ENCODE measurements at regions not wholly inside any gene's neighbourhood (a gene's known extent, or its start where the extent isn't known, plus 50 kb on each side); places are given as distances from the start of the nearest gene placed in this dataset.

- Histone ChIP-seq H3K36me3 (no peaks in the 10 kb centered on the region), H3K9me3 (no peaks in the 10 kb centered on the region), H3K4me3 (no peak overlapping the region), H3K4me1 (no peaks in the 10 kb centered on the region), H3K27me3 (no peaks in the 10 kb centered on the region), H3K27ac (no peak overlapping the region)
- no peak for DNase-seq
- TF ChIP-seq, protein P1, sequence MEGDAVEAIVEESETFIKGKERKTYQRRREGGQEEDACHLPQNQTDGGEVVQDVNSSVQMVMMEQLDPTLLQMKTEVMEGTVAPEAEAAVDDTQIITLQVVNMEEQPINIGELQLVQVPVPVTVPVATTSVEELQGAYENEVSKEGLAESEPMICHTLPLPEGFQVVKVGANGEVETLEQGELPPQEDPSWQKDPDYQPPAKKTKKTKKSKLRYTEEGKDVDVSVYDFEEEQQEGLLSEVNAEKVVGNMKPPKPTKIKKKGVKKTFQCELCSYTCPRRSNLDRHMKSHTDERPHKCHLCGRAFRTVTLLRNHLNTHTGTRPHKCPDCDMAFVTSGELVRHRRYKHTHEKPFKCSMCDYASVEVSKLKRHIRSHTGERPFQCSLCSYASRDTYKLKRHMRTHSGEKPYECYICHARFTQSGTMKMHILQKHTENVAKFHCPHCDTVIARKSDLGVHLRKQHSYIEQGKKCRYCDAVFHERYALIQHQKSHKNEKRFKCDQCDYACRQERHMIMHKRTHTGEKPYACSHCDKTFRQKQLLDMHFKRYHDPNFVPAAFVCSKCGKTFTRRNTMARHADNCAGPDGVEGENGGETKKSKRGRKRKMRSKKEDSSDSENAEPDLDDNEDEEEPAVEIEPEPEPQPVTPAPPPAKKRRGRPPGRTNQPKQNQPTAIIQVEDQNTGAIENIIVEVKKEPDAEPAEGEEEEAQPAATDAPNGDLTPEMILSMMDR (IDR thresholded peaks at IDR 0.05): no peak
- no peak for TF ChIP-seq POLR2A (IDR thresholded peaks at IDR 0.05)
Observed at GRCh38 chr3:38989917-38990510, 61.7 kb downstream of the SCN11A start.

- H3K27me3 ChIP-seq: no peaks in the 10 kb centered on the region
- DNase-seq: no peak
- no peaks in the 10 kb centered on the region for H3K36me3 ChIP-seq
- TF ChIP-seq POLR2A (IDR thresholded peaks at IDR 0.05): no peak
- TF ChIP-seq, protein P1 (IDR thresholded peaks at IDR 0.05): no peak
- no peak overlapping the region for H3K27ac ChIP-seq
- no peak overlapping the region for H3K4me3 ChIP-seq
- no peaks in the 10 kb centered on the region for H3K9me3 ChIP-seq
- no peaks in the 10 kb centered on the region for H3K4me1 ChIP-seq
Observed at GRCh38 chr3:38988955-38989354, 62.8 kb downstream of the SCN11A start.

DNA sequence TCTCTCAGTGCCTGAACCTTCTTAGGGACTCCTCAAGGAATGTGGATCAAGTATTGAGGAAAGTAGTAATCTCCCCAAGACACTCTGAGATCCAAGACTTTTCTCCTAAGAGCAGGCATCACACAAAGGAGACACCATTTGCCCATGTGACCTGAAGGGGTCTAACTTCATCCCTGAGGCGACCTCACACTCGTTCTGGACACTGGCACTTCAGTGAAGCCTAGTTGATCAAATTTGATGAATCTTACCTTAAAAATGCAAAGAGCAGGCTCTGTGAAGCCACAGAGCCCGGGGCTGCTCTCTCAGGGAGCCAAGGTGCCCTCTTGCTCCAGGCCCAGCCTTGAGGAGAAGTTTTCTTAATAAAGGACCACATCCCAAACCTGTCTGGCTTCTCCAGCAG, 64.3 kb downstream of the SCN11A start:
- H3K36me3 ChIP-seq: no peaks in the 10 kb centered on the region
- DNase-seq: no peak

DNA sequence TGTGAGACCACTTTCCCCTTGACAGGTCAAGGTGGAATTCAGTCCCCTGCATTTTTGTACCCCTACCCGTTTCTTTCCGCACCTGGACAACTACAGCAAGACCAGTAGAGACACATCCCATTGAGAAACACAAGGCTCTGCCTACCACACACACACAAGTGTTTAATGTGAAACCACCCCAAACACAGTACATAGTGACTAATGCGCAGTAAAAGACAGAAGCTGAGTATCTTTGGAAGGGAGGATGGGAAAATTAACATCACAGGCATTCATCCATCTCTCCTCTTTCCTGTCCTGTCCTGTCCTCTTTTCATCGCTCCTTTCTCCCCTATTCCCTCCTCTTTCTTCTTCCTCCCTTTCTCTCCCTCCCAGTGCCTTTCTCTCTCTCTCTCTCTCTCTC, 64.8 kb downstream of the SCN11A start:
- Histone ChIP-seq H3K27ac (no peak overlapping the region), H3K4me1 (no peaks in the 10 kb centered on the region), H3K4me3 (no peak overlapping the region), H3K27me3 (no peaks in the 10 kb centered on the region), H3K9me3 (no peaks in the 10 kb centered on the region), H3K36me3 (no peaks in the 10 kb centered on the region)
- no peak for TF ChIP-seq POLR2A (IDR thresholded peaks at IDR 0.05)
- no peak for DNase-seq

More for the DNA sequence above, 64.3 kb downstream of the SCN11A start:
- no peak overlapping the region for H3K27ac ChIP-seq
- H3K4me1 ChIP-seq: no peaks in the 10 kb centered on the region
- H3K9me3 ChIP-seq: no peaks in the 10 kb centered on the region
- H3K4me3 ChIP-seq: no peak overlapping the region
- no peaks in the 10 kb centered on the region for H3K27me3 ChIP-seq
- TF ChIP-seq, protein P1 (IDR thresholded peaks at IDR 0.05): no peak
- TF ChIP-seq POLR2A (IDR thresholded peaks at IDR 0.05): no peak

DNA sequence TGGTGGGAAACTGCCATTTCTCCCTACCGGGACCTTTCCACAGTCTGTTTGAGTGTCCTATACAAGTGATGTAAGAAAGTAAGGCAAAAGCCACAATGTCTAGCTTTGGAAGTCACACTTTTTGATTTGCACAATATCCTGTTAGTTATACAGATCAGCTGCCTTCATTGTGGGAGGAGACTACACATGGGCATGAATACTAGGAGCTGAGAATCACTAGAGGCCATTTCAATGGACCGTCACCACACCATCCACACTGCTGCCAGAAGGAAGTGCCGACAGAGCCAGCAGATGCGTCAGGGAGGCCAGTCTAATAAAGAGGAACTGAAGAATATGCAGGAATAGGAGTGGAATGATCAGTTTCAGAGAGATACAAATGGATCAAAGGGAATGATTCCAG, 65.8 kb downstream of the SCN11A start:
- H3K27me3 ChIP-seq: no peaks in the 10 kb centered on the region
- H3K36me3 ChIP-seq: no peaks in the 10 kb centered on the region
- no peak for DNase-seq
- no peak overlapping the region for H3K4me3 ChIP-seq
- no peaks in the 10 kb centered on the region for H3K4me1 ChIP-seq
- TF ChIP-seq, protein P1 (IDR thresholded peaks at IDR 0.05): no peak
- no peak for TF ChIP-seq POLR2A (IDR thresholded peaks at IDR 0.05)
- no peak overlapping the region for H3K27ac ChIP-seq
- no peaks in the 10 kb centered on the region for H3K9me3 ChIP-seq

- no peaks in the 10 kb centered on the region for H3K27me3 ChIP-seq
- no peaks in the 10 kb centered on the region for H3K4me1 ChIP-seq
- H3K9me3 ChIP-seq: no peaks in the 10 kb centered on the region
- no peak for DNase-seq
- no peaks in the 10 kb centered on the region for H3K36me3 ChIP-seq
- H3K4me3 ChIP-seq: no peak overlapping the region
- TF ChIP-seq, protein P1 (IDR thresholded peaks at IDR 0.05): no peak
- no peak for TF ChIP-seq POLR2A (IDR thresholded peaks at IDR 0.05)
- H3K27ac ChIP-seq: no peak overlapping the region
Observed at GRCh38 chr3:38985581-38985980, 66.2 kb downstream of the SCN11A start.
